Urinary bladder (tissue), 3 donors: ENCODE measurements at regions not wholly inside any gene's neighbourhood (a gene's known extent, or its start where the extent isn't known, plus 50 kb on each side); places are given as distances from the start of the nearest gene placed in this dataset.

Experiments used
- DNase-seq: peaks from one replicate; pipeline ENCODE4 v3.0.0-alpha.2; 2015; ENCODE audit errors: extremely low spot score
- H3K27ac ChIP-seq: one replicate; pipeline ENCODE4 v1.5.1; 2013; ENCODE audit warnings: low read depth, mild to moderate bottlenecking, moderate library complexity
- H3K36me3 ChIP-seq: one replicate; pipeline ENCODE4 v1.6.1; 2013; ENCODE audit warnings: mild to moderate bottlenecking, moderate library complexity; ENCODE audit not compliant: insufficient read depth
- H3K4me1 ChIP-seq: one replicate; pipeline ENCODE4 v1.6.1; 2013; ENCODE audit warnings: mild to moderate bottlenecking, moderate library complexity; ENCODE audit not compliant: insufficient read depth
- H3K4me3 ChIP-seq: one replicate; pipeline ENCODE4 v1.5.1; 2013; ENCODE audit warnings: low read depth, low read length
- WGBS: extraction: QIAGEN DNeasy Blood & Tissue Kit; methylation state at CpG from one replicate; pipeline ENCODE4 v1.1.7; 2013; 5-methylcytosine and 5-hydroxymethylcytosine counted together
- donor health status: healthy with polysubstance abuse.
- donor health status: healthy.

DNA sequence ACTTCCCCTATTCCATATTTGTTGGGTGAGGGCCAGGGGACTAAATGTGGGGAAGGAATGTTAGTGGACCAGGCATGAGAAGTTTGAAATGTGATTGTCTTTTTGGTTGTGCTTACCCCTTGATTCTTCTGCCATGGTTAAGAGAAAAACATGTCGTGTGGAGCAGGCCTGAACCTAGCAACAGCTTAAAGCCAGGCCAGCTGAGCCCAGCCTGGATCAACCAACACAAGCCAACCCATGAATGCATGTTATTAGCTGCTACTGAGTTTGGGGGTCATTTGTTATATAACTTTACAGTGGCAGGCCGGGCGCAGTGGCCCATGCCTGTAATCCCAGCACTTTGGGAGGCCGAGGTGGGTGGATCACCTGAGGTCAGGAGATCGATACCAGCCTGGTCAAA lies 52.4 kb upstream of the TRIO start:
- DNase-seq: no peak
- H3K27ac ChIP-seq: no peak overlapping the region
- WGBS: 94% methylated on average over 5 of the region's 5 CpGs
- H3K4me3 ChIP-seq: no peak overlapping the region
- H3K4me1 ChIP-seq: no peaks in the 10 kb centered on the region
- H3K36me3 ChIP-seq: no peaks in the 10 kb centered on the region

- no peak for DNase-seq
- Histone ChIP-seq H3K36me3 (no peaks in the 10 kb centered on the region), H3K27ac (no peak overlapping the region), H3K4me1 (no peaks in the 10 kb centered on the region), H3K4me3 (no peak overlapping the region)
- 94% methylated on average over 2 of the region's 2 CpGs for WGBS
These were observed 52.9 kb upstream of the TRIO start for GRCh38 chr5:14090290-14090689.

DNA sequence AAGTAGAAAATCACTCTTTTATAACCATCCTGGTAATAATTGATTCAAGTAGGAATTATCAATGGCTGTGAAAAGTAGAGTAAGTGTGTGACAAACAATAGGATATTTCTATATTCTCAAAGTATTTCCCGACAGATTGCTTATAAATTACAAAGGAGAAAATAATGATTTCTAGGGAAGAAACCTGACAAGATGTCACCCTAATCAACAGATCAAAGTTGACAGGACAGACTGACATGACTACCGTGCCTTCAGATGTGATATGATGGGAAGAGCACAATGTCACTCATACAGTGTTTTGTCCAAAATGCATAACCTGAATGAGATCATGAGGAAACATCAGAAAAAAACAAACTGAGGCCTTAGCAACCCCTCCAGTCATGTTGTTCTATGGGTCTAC lies 53.9 kb upstream of the TRIO start:
- Histone ChIP-seq H3K36me3 (no peaks in the 10 kb centered on the region), H3K27ac (no peak overlapping the region), H3K4me1 (no peaks in the 10 kb centered on the region), H3K4me3 (no peak overlapping the region)
- DNase-seq: no peak
- WGBS: 91% methylated on average over 2 of the region's 2 CpGs

DNA sequence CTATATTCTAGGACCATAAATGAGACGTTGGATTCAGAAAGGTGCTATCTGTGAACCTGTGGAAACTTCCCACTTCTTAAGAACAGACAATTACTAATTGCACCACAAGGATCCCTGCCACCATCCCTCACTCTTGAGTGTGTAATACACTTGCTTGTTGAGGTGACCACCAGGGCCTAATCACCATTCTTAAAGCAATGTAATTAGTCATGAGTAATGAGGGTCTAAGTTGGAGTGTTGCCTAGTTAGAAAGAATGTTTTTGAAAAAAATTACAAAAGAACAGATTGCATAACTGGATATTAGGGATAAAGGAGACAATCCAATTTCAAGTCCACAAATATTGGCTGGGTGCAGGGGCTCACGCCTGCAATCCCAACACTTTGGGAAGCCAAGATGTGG lies 56.9 kb upstream of the TRIO start:
- WGBS: 81% methylated on average over 2 of the region's 2 CpGs
- H3K36me3 ChIP-seq: no peaks in the 10 kb centered on the region
- no peak overlapping the region for H3K27ac ChIP-seq
- H3K4me1 ChIP-seq: no peaks in the 10 kb centered on the region
- no peak overlapping the region for H3K4me3 ChIP-seq
- no peak for DNase-seq

GRCh38 chr5:14082973-14083372 lies 60.2 kb upstream of the TRIO start:
- 88% methylated on average over 2 of the region's 2 CpGs for WGBS
- no peaks in the 10 kb centered on the region for H3K36me3 ChIP-seq
- no peak overlapping the region for H3K4me3 ChIP-seq
- DNase-seq: no peak
- no peak overlapping the region for H3K27ac ChIP-seq
- no peaks in the 10 kb centered on the region for H3K4me1 ChIP-seq

GRCh38 chr5:14082523-14082922 lies 60.6 kb upstream of the TRIO start:
- WGBS: 65% methylated on average over 4 of the region's 4 CpGs
- no peak overlapping the region for H3K4me3 ChIP-seq
- no peaks in the 10 kb centered on the region for H3K36me3 ChIP-seq

DNA sequence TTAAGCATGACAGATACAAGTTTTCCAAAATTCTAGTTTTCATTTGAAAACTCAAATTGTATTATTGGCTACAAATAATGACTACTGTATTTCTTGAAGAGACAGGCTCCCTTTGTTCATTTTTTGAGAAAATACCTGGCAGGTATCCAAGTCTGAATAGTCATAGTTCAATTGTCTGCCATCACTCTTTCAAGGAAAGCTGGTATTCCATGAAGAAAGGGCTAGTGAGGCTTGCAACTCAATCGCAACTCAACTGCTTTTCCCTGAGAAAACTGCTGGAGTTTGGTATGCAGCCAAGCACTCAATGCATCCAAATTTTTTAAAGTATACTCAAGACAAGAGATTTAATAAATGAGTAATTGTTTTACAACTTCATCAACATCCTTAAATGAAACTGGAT lies 61.4 kb upstream of the TRIO start:
- WGBS: 55% methylated on average over 1 of the region's 1 CpG
- Histone ChIP-seq H3K27ac (no peak overlapping the region), H3K4me3 (no peak overlapping the region), H3K36me3 (no peaks in the 10 kb centered on the region), H3K4me1 (no peaks in the 10 kb centered on the region)
- no peak for DNase-seq

More at GRCh38 chr5:14082523-14082922, 60.6 kb upstream of the TRIO start:
- Histone ChIP-seq H3K4me1 (no peaks in the 10 kb centered on the region), H3K27ac (no peak overlapping the region)
- no peak for DNase-seq

DNA sequence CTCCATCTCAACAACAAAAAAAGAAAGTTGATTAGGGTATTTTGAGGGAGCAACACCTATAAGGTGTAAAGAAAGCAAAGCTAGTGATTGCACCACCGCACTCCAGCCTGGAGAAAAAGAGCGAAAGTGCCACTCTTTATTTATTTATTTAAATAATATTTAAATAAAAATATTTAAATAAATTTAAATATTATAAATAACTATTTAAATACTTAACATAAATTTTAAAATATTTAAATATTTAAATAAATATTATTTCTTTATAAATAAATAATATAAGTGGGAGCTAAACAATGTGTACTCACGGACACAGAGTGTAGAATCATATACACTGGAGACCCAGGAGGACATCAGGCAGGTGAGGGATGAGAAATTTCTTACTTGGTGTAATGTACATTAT lies 64.4 kb upstream of the TRIO start:
- Histone ChIP-seq H3K4me3 (no peak overlapping the region), H3K27ac (no peak overlapping the region), H3K4me1 (no peaks in the 10 kb centered on the region), H3K36me3 (no peaks in the 10 kb centered on the region)
- 95% methylated on average over 3 of the region's 3 CpGs for WGBS
- DNase-seq: no peak

- whole genome bisulfite sequencing: 87% methylated on average over 8 of the region's 8 CpGs
- no peak overlapping the region for H3K27ac ChIP-seq
- H3K36me3 ChIP-seq: no peaks in the 10 kb centered on the region
- H3K4me3 ChIP-seq: no peak overlapping the region
- DNase-seq: no peak
- H3K4me1 ChIP-seq: no peaks in the 10 kb centered on the region
These were observed 65.6 kb upstream of the TRIO start for GRCh38 chr5:14077501-14077900.

DNA sequence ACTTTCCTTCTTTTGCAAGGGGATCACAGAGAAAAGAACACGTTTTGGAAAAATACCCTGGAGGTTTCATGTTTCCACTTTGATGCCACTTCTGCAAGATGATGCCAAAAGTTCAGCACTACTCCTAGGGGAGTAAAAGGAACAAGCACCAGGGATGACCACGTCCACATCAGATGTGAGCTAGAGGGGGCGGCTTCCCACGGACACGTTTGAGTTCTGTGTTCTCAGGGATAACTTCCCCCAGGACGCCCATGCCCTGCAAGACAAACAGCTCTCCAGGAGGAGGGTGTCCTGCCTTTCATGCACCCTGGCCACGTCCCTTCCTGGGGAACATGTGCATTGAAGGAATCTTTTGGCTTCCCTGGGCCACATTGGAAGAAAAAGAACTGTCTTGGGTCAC lies 66.6 kb upstream of the TRIO start:
- Histone ChIP-seq H3K36me3 (no peaks in the 10 kb centered on the region), H3K27ac (no peak overlapping the region), H3K4me3 (no peak overlapping the region), H3K4me1 (no peaks in the 10 kb centered on the region)
- no peak for DNase-seq
- 65% methylated on average over 7 of the region's 7 CpGs for WGBS

- Histone ChIP-seq H3K4me3 (no peak overlapping the region), H3K36me3 (no peaks in the 10 kb centered on the region), H3K4me1 (no peaks in the 10 kb centered on the region), H3K27ac (no peak overlapping the region)
- no peak for DNase-seq
- 92% methylated on average over 11 of the region's 11 CpGs for WGBS
These were observed 67.2 kb upstream of the TRIO start for GRCh38 chr5:14075937-14076336.

GRCh38 chr5:14071433-14071832 lies 71.7 kb upstream of the TRIO start:
- H3K4me1 ChIP-seq: no peaks in the 10 kb centered on the region
- no peak overlapping the region for H3K4me3 ChIP-seq
- H3K27ac ChIP-seq: no peak overlapping the region
- WGBS: 87% methylated on average over 5 of the region's 5 CpGs
- DNase-seq: no peak
- H3K36me3 ChIP-seq: no peaks in the 10 kb centered on the region

GRCh38 chr5:14069021-14069420 lies 74.1 kb upstream of the TRIO start:
- H3K4me3 ChIP-seq: no peak overlapping the region
- WGBS: 79% methylated on average over 7 of the region's 7 CpGs
- DNase-seq: no peak
- H3K36me3 ChIP-seq: no peaks in the 10 kb centered on the region
- no peaks in the 10 kb centered on the region for H3K4me1 ChIP-seq
- no peak overlapping the region for H3K27ac ChIP-seq

DNA sequence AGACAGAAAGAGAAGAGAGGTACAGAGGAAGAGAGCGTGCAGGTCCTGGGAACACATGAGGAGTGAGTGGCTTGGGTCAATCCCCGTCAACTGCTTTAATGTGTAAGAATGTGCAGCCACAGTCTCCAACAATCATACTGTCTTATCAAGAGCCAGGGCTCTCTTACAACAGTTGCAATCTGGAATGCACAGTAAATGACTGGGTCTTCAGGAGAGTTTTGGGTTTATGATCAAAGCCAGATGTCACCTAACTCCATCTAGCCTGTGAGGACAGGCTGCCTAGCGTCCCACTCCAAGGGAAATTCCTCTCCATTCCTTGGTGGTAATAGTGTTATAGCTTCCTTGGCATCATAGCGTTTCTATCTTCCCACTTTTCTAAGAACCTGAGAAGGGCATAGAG lies 75.0 kb upstream of the TRIO start:
- Histone ChIP-seq H3K27ac (no peak overlapping the region), H3K4me1 (no peaks in the 10 kb centered on the region), H3K4me3 (no peak overlapping the region), H3K36me3 (no peaks in the 10 kb centered on the region)
- 67% methylated on average over 4 of the region's 4 CpGs for WGBS
- no peak for DNase-seq

GRCh38 chr5:14066326-14066725 lies 76.8 kb upstream of the TRIO start:
- Histone ChIP-seq H3K4me3 (no peak overlapping the region), H3K36me3 (no peaks in the 10 kb centered on the region), H3K27ac (no peak overlapping the region), H3K4me1 (no peaks in the 10 kb centered on the region)
- DNase-seq: no peak
